Tibial nerve (tissue), 4 donors: ENCODE measurements at regions not wholly inside any gene's neighbourhood (a gene's known extent, or its start where the extent isn't known, plus 50 kb on each side); places are given as distances from the start of the nearest gene placed in this dataset.

ENCODE experiments used
- DNase-seq, 2 donors: peaks; one replicate each; pipeline ENCODE4 v3.0.0-alpha.2; 2019; ENCODE audit warnings: low spot score in 2 of 2
- H3K27ac ChIP-seq, 4 donors: fragments of 200-600 bp; sonication (generic) in 3 of 4; one replicate each; pipeline ENCODE4 v1.5.1; 2017 to 2019; ENCODE audit warnings: mild to moderate bottlenecking in 1 of 4
- H3K27me3 ChIP-seq, 2 donors: fragments of 200-600 bp; sonication (generic) in 1 of 2; one replicate each; pipeline versions ENCODE4 v1.5.1 to v1.6.0; 2017 to 2019
- H3K36me3 ChIP-seq, 3 donors: fragments of 200-600 bp; sonication (generic); one replicate each; pipeline ENCODE4 v1.5.1; 2018 to 2019
- H3K4me1 ChIP-seq, 4 donors: fragments of 200-600 bp; sonication (generic) in 3 of 4; one replicate each; pipeline ENCODE4 v1.5.1; 2017 to 2019
- H3K4me3 ChIP-seq, 4 donors: fragments of 200-600 bp; sonication (generic) in 3 of 4; one replicate each; pipeline ENCODE4 v1.5.1; 2017 to 2019; ENCODE audit warnings: mild to moderate bottlenecking in 1 of 4, moderate library complexity in 1 of 4
- H3K9me3 ChIP-seq, 4 donors: fragments of 200-600 bp; sonication (generic) in 3 of 4; one replicate each; pipeline ENCODE4 v1.5.1; 2017 to 2019
- CTCF ChIP-seq, 5 experiments: fragments of 200-600 bp in 3 of 5; fragments of 450-650 bp in 2 of 5; sonication (generic) in 3 of 5; IDR thresholded peaks; one replicate each; pipeline ENCODE4 v1.5.1; 2016 to 2019; ENCODE audit warnings: antibody characterized with exemption in 5 of 5, mild to moderate bottlenecking in 3 of 5, moderate library complexity in 2 of 5
- EP300 ChIP-seq, 2 donors: sonication (generic); formaldehyde crosslinking; IDR thresholded peaks; one replicate each; pipeline ENCODE4 v1.6.1; 2017; ENCODE audit warnings: antibody characterized with exemption in 2 of 2, mild to moderate bottlenecking in 1 of 2
- POLR2A ChIP-seq, 2 donors: fragments of 450-650 bp; IDR thresholded peaks; one replicate each; pipeline ENCODE4 v1.6.1; 2017; ENCODE audit warnings: antibody characterized with exemption in 2 of 2, mild to moderate bottlenecking in 2 of 2, moderate library complexity in 2 of 2
- WGBS, 2 donors: methylation state at CpG; one replicate each; pipeline ENCODE4 v1.1.5; 2018; 5-methylcytosine and 5-hydroxymethylcytosine counted together

- Histone ChIP-seq H3K36me3 (no peaks in the 10 kb centered on the region), H3K4me3 (no peak overlapping the region), H3K4me1 (peaks cover 0 to 17% (median 0%) of the 10 kb centered on the region in 4 donors), H3K27me3 (no peaks in the 10 kb centered on the region), H3K27ac (no peak overlapping the region), H3K9me3 (no peaks in the 10 kb centered on the region)
- 86 to 88% methylated on average over 1 of the region's 1 CpG for WGBS, 2 donors
- no peak for DNase-seq
- TF ChIP-seq CTCF (IDR thresholded peaks at IDR 0.05) (no peak), POLR2A (IDR thresholded peaks at IDR 0.05) (no peak), EP300 (IDR thresholded peaks at IDR 0.05) (no peak)
These were observed 153.9 kb upstream of the BMPER start for GRCh38 chr7:33751443-33751842.

GRCh38 chr7:33753881-33754525 lies 151.3 kb upstream of the BMPER start:
- TF ChIP-seq POLR2A (IDR thresholded peaks at IDR 0.05), result no peak
- TF ChIP-seq EP300 (IDR thresholded peaks at IDR 0.05), result no peak
- no peak for TF ChIP-seq CTCF (IDR thresholded peaks at IDR 0.05)
- no peaks in the 10 kb centered on the region for H3K36me3 ChIP-seq
- H3K9me3 ChIP-seq, result no peaks in the 10 kb centered on the region
- no peak for DNase-seq
- WGBS, 2 donors, result 53% methylated on average over 6 of the region's 6 CpGs
- no peak overlapping the region for H3K4me3 ChIP-seq
- H3K27ac ChIP-seq, result no peak overlapping the region
- no peaks in the 10 kb centered on the region for H3K27me3 ChIP-seq
- H3K4me1 ChIP-seq, result peaks cover 0 to 24% (median 0%) of the 10 kb centered on the region in 4 donors

GRCh38 chr7:33754933-33755928 lies 150.1 kb upstream of the BMPER start:
- no peak overlapping the region for H3K4me3 ChIP-seq
- no peak for DNase-seq
- H3K4me1 ChIP-seq, result peaks cover 0 to 24% (median 0%) of the 10 kb centered on the region in 4 donors
- 50% methylated on average over 15 of the region's 15 CpGs for WGBS, 2 donors
- H3K9me3 ChIP-seq, result no peaks in the 10 kb centered on the region
- no peak for TF ChIP-seq CTCF (IDR thresholded peaks at IDR 0.05)
- TF ChIP-seq POLR2A (IDR thresholded peaks at IDR 0.05), result no peak
- no peak for TF ChIP-seq EP300 (IDR thresholded peaks at IDR 0.05)
- no peak overlapping the region for H3K27ac ChIP-seq
- H3K36me3 ChIP-seq, result no peaks in the 10 kb centered on the region
- H3K27me3 ChIP-seq, result no peaks in the 10 kb centered on the region

- 80 to 82% methylated on average over 7 of the region's 7 CpGs for WGBS, 2 donors
- no peak overlapping the region for H3K27ac ChIP-seq
- H3K36me3 ChIP-seq, result no peaks in the 10 kb centered on the region
- no peaks in the 10 kb centered on the region for H3K9me3 ChIP-seq
- no peaks in the 10 kb centered on the region for H3K27me3 ChIP-seq
- TF ChIP-seq CTCF (IDR thresholded peaks at IDR 0.05) (no peak), EP300 (IDR thresholded peaks at IDR 0.05) (no peak), POLR2A (IDR thresholded peaks at IDR 0.05) (no peak)
- peaks cover 0 to 24% (median 0%) of the 10 kb centered on the region in 4 donors for H3K4me1 ChIP-seq
- DNase-seq, result no peak
- H3K4me3 ChIP-seq, result no peak overlapping the region
These were observed 148.3 kb upstream of the BMPER start for GRCh38 chr7:33757050-33757449.
